ENCODE measurements at regions not wholly inside any gene's neighbourhood (a gene's known extent, or its start where the extent isn't known, plus 50 kb on each side); places are given as distances from the start of the nearest gene placed in this dataset.

- no peak for FAIRE-seq
Observed at GRCh38 chr3:22939349-22939748, 263.8 kb upstream of the UBE2E2 start.

DNA sequence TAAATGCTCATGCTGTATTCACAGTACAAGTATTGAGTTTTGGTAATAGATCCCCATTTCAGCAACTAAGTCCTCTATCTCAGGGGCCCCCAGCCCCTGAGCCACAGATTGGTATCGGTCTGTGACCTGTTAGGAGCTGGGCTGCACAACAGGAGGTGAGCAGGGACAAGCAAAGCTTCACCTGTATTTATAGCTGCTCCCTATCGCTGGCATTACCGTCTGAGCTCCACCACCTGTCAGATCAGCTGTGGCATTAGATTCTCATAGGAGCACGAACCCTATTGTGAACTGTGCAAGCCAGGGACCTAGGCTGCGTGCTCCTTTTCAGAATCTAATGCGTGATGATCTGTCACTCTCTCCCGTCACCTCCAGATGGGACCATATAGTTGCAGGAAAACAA, 262.8 kb upstream of the UBE2E2 start:
- DNase-seq (ENCODE audit: extremely low spot score, insufficient read length, low read depth) (no peak), FAIRE-seq (no peak)

More at GRCh38 chr3:22939349-22939748, 263.8 kb upstream of the UBE2E2 start:
- DNase-seq (ENCODE audit: extremely low spot score, insufficient read length, low read depth), result no peak

DNA sequence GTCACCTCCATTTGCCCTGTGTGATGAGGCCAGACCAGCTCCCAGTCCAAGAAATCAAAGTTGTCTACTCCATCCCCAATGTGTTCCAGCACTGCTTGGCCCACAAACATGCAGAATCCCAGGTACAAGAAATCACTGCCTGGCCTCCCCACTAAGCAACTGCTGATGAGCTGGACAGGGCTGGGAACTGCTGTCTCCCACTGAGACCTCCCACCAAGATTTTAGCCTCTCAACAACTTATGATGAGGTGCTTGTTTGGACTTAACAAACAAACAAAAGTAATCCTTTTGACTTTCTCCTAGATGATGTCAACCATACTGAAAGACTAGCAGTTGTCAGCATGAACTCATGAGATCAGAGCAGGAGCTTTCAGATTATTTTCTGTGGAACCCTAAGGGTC, 260.1 kb upstream of the UBE2E2 start:
- FAIRE-seq, result no peak
- no peak for DNase-seq (ENCODE audit: extremely low spot score, insufficient read length, low read depth)

DNA sequence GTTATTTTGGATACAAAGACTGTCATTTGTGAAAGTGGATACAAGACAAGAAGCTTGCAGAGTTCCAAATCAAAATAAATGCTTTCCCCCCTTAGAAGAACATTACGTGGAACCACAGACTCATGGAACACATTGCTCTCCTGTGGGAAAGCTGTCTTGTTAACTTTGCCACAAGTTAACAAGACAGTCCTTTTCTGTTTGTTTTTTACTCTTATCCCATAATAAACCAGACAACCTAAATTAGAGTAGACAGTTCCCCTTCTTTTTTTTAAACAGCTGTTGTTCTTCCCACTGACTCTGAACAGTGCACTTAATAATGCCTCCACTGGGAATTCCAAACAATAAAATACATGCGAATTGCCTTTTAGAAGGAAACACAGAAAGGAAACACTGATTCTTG, 255.3 kb upstream of the UBE2E2 start:
- DNase-seq (ENCODE audit: extremely low spot score, insufficient read length, low read depth), result no peak
- FAIRE-seq, result no peak

DNA sequence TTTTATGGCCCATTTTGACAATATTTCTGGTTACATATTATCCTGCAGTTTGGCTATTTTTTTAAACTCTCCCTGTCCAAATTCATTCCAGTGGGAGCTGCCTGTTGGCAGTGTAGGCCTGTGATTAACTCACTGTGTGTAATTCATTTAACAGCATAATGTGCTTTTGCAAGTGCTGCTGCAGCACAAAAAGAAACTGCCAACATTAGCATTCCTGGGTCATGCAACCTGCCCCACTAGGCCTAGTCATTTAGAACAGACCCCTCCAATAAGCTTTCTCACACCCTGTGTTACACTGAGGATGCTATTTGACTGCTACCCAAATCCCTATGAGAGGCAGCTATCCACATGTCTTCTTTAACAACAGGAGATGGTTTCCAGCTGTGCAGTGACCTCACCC, 251.2 kb upstream of the UBE2E2 start:
- DNase-seq (ENCODE audit: extremely low spot score, insufficient read length, low read depth) (no peak), FAIRE-seq (no peak)

- FAIRE-seq (no peak), DNase-seq (ENCODE audit: extremely low spot score, insufficient read length, low read depth) (no peak)
Observed at GRCh38 chr3:22952860-22953259, 250.3 kb upstream of the UBE2E2 start.

GRCh38 chr3:22959593-22959992, 243.5 kb upstream of the UBE2E2 start:
- FAIRE-seq, result peak; percentile 79
- DNase-seq (ENCODE audit: extremely low spot score, insufficient read length, low read depth), result no peak

DNA sequence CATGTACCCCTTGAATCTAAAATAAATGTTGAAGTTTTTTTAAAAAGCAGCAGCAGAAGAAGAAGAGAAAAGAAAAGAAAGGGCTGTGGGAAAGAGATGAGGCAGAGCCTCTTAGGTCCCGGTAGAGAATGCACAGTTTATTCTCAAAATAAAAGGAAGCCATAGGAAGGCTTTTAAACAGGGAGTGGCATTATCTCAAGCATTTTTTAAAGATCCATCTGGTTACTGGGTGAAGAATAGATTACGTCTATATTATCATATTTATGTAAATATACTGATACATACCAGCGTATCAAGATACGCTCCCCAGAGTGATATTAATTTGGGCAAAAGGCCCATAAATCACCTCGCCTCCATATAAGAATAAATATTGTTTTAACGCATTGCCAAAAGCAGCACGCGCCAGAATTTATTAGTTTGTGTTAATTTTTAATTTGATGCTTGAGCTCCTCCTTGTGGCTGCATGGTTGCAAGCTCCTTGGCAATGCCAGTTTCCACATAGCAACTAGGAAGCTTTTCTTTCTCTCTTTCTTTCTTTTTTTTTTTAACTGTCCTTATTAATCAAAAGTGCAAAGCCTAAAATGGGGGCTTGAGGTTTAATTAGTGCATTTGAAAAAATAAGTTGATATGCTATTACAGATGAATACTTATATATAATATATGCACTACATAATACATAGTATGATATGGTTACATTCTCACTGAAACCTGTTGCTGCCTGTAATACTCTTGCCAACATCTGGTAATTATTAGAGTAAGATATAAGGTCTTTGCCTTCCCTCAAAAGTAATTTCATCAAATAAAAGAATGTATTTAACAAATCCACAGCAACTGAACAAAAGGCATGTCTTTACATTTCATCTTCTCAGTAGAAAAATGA, 242.8 kb upstream of the UBE2E2 start:
- no peak for DNase-seq (ENCODE audit: extremely low spot score, insufficient read length, low read depth)
- no peak for FAIRE-seq

- no peak for DNase-seq (ENCODE audit: extremely low spot score, insufficient read length, low read depth)
- no peak for FAIRE-seq
Observed at GRCh38 chr3:22962244-22962643, 240.9 kb upstream of the UBE2E2 start.

DNA sequence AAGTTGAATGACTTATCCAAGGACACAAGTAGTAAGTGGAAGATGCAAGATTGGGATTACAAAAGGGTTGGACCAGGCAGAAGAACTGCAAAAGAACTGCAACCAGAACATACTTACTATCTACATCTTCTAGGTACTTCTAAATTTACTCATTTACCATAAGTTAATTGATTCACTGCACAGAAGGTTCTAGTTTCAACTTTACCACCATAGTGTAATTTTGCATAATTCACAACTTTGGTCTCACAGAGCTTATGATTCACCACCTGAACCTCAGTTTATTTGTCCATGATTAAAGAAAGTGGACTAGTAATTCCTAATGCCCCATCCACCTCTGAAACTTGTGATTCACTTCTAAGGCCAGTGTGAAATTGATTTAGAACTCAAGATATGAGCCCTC, 236.8 kb upstream of the UBE2E2 start:
- no peak for FAIRE-seq
- no peak for DNase-seq (ENCODE audit: extremely low spot score, insufficient read length, low read depth)

DNA sequence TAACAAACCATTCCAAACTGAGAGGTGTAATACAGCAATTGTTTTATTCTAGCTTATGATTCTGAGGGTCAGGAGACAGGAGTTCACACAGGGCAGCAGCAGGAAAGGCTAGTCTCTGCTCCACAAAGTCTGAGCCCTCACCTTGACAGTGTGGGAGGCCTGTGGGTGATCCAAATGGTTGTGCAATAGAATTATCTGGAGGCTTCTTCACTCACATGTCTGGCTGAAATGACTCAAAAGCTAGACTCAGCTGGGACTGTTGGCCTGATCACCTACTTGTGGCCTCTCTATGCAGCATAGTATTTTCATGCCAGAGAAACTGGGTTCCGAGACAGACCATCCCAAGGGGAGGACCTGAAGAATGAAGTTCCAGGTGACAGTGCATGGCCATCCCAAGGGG, 233.9 kb upstream of the UBE2E2 start:
- DNase-seq (ENCODE audit: extremely low spot score, insufficient read length, low read depth), result no peak
- no peak for FAIRE-seq

GRCh38 chr3:22971497-22971896, 231.6 kb upstream of the UBE2E2 start:
- FAIRE-seq (no peak), DNase-seq (ENCODE audit: extremely low spot score, insufficient read length, low read depth) (no peak)

GRCh38 chr3:22977042-22977441, 226.1 kb upstream of the UBE2E2 start:
- DNase-seq (ENCODE audit: extremely low spot score, insufficient read length, low read depth) (no peak), FAIRE-seq (no peak)

DNA sequence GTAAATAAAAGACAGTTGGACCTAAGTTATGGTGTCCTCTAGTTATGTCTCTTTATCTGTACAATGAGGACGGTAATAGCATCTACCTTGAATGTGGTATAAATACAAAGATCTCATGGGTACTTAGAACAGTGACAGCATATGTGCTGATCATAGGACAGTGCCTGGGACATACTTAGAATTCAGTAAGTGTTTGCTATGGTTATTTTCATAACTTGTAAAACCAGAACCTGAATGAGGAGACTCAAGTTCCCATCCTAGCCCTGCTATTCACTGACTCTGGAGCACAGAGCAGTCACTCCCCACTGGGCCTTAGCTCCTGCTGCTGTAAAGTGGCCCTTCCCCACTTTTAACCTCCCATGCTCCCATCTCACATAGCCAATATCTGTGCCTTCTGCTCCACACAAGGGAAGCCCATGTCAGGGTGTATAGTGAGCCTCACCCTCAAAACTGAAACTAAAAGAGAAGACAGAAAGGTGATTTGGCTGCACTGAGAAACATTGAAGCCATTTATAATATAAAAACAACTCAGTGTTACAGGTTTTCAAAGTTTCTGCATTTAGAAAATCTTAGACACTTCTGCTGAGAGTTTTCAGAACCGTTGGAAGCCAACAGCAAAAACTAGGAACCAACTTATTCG, 225.4 kb upstream of the UBE2E2 start:
- DNase-seq (ENCODE audit: extremely low spot score, insufficient read length, low read depth) (no peak), FAIRE-seq (peak; percentile 18)

- no peak for DNase-seq (ENCODE audit: extremely low spot score, insufficient read length, low read depth)
Observed at GRCh38 chr3:22979581-22979980, 223.5 kb upstream of the UBE2E2 start.

DNA sequence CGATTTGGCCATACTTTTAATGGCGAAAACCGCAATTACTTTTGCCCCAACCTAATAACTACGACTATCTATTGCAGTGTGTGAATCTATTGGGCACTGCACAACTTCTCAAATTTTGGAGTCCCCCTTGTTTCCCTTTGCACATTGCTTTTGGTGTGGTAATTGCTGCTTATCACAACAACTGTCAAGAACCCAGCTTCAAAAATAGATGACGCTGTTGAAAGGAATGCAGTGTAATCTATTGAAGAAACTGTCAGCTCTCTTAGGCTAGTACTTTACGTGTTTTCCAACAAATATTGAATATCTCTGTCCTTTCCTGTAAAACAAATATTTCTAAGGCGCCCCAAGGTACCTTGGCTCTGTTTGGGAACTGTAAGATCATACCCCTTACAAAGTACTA, 222.8 kb upstream of the UBE2E2 start:
- FAIRE-seq (no peak), DNase-seq (ENCODE audit: extremely low spot score, insufficient read length, low read depth) (no peak)

More at GRCh38 chr3:22979581-22979980, 223.5 kb upstream of the UBE2E2 start:
- no peak for FAIRE-seq

- no peak for DNase-seq (ENCODE audit: extremely low spot score, insufficient read length, low read depth)
- no peak for FAIRE-seq
Observed at GRCh38 chr3:22981166-22981565, 222.0 kb upstream of the UBE2E2 start.

- no peak for DNase-seq (ENCODE audit: extremely low spot score, insufficient read length, low read depth)
- no peak for FAIRE-seq
Observed at GRCh38 chr3:22981861-22982260, 221.3 kb upstream of the UBE2E2 start.

- no peak for DNase-seq (ENCODE audit: extremely low spot score, insufficient read length, low read depth)
- FAIRE-seq, result no peak
Observed at GRCh38 chr3:22982981-22983587, 220.0 kb upstream of the UBE2E2 start.

DNA sequence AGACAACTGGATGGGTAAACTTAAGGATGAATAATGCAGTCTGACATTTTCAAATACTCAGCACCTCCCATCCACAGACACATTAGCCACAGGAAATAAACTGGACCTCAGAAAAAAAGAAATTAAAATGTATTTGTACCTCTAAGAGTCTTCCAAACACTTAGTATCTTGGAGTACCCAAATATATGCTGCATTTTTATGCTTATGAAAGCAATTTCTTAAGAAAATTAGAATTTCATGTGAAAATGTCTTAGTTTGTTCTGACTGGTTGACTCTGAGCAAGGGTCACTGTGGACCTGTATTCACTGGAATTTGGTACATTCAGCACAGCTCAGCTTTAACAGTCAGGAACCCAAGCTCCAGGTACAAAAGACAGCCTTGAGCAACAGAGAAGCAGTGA, 216.2 kb upstream of the UBE2E2 start:
- FAIRE-seq (no peak), DNase-seq (ENCODE audit: extremely low spot score, insufficient read length, low read depth) (no peak)

- DNase-seq (ENCODE audit: extremely low spot score, insufficient read length, low read depth) (no peak), FAIRE-seq (no peak)
Observed at GRCh38 chr3:22988566-22988965, 214.6 kb upstream of the UBE2E2 start.
